Spleen (tissue), 11 donors: ENCODE measurements at regions not wholly inside any gene's neighbourhood (a gene's known extent, or its start where the extent isn't known, plus 50 kb on each side); places are given as distances from the start of the nearest gene placed in this dataset.

Experiments
- DNase-seq: peaks from one replicate; pipeline ENCODE4 v3.0.0-alpha.2; 2020
- H3K27ac ChIP-seq, 8 donors: fragments of 200-600 bp; sonication (generic) in 7 of 8; 1 replicate in 4 of 8; 2 replicates in 4 of 8; pipeline versions ENCODE4 v1.5.0 to v1.8.0; 2016 to 2021; ENCODE audit warnings: inconsistent platforms in 4 of 8, mild to moderate bottlenecking in 4 of 8, moderate library complexity in 1 of 8
- H3K27me3 ChIP-seq, 7 donors: fragments of 200-600 bp; sonication (generic) in 6 of 7; replicated peaks in 1 of 7; 1 replicate in 4 of 7; 2 replicates in 3 of 7; pipeline versions ENCODE4 v1.5.0 to v1.8.0; 2016 to 2021; ENCODE audit warnings: inconsistent platforms in 3 of 7, mild to moderate bottlenecking in 1 of 7
- H3K36me3 ChIP-seq, 6 donors: fragments of 200-600 bp; sonication (generic) in 5 of 6; 1 replicate in 4 of 6; 2 replicates in 2 of 6; pipeline versions ENCODE4 v1.5.0 to v1.8.0; 2016 to 2021; ENCODE audit warnings: inconsistent platforms in 2 of 6
- H3K4me1 ChIP-seq, 6 donors: fragments of 200-600 bp; sonication (generic) in 5 of 6; 1 replicate in 3 of 6; 2 replicates in 3 of 6; pipeline versions ENCODE4 v1.5.0 to v1.8.0; 2016 to 2021; ENCODE audit warnings: inconsistent platforms in 3 of 6
- H3K4me3 ChIP-seq, 8 donors: fragments of 200-600 bp; sonication (generic) in 7 of 8; 1 replicate in 4 of 8; 2 replicates in 4 of 8; pipeline versions ENCODE4 v1.5.0 to v1.8.0; 2016 to 2021; ENCODE audit warnings: inconsistent platforms in 4 of 8, mild to moderate bottlenecking in 4 of 8, moderate library complexity in 2 of 8
- H3K9me3 ChIP-seq, 8 donors: fragments of 200-600 bp; sonication (generic) in 7 of 8; 1 replicate in 4 of 8; 2 replicates in 4 of 8; pipeline versions ENCODE4 v1.5.0 to v1.8.0; 2016 to 2021; ENCODE audit warnings: inconsistent platforms in 4 of 8
- CTCF ChIP-seq, 11 experiments: fragments of 200-600 bp in 7 of 11; fragments of 450-650 bp in 4 of 11; sonication (generic) in 4 of 11; IDR thresholded peaks in 8 of 11; conservative IDR thresholded peaks in 3 of 11; 1 replicate in 7 of 11; 2 replicates in 4 of 11; pipeline versions ENCODE4 v1.4.0 to v1.8.0; 2016 to 2021; ENCODE audit warnings: antibody characterized with exemption in 11 of 11, inconsistent platforms in 4 of 11, mild to moderate bottlenecking in 1 of 11
- POLR2A ChIP-seq, 3 donors: fragments of 450-650 bp; IDR thresholded peaks; one replicate each; pipeline ENCODE4 v1.5.1; 2017; ENCODE audit warnings: antibody characterized with exemption in 3 of 3, mild to moderate bottlenecking in 1 of 3
- POLR2AphosphoS5 ChIP-seq, 3 donors: sonication (generic); formaldehyde crosslinking; IDR thresholded peaks; one replicate each; pipeline ENCODE4 v1.5.1; 2017; ENCODE audit warnings: antibody characterized with exemption in 3 of 3
- WGBS, 5 donors: extraction: QIAGEN DNeasy Blood & Tissue Kit in 3 of 5; methylation state at CpG; one replicate each; pipeline versions ENCODE4 v1.1.5 to v1.1.7; 2013 to 2018; 5-methylcytosine and 5-hydroxymethylcytosine counted together
- intact Hi-C: fragments of 100-400 bp; cut with DNase I; formaldehyde crosslinking; loops from one replicate; pipeline ENCODE4 v1.15.0; 2023; ENCODE audit warnings: low total_unique reads
- donor health status: healthy with polysubstance abuse.
- donor health status: DM: no; HTN: no; CAD: no; lungs with moderate emphysema.
- donor health status: DM: no; HTN: no; CAD: no.
- donor health status: Bipolar disorder and iron deficiency.
- donor health status: healthy.
- donor health status: DM: no; HTN: no; CAD: no.
- donor health status: DM: yes; HTN: yes; CAD: no.

- Histone ChIP-seq H3K4me1 (no peaks in the 10 kb centered on the region), H3K9me3 (no peaks in the 10 kb centered on the region), H3K27me3 (no peaks in the 10 kb centered on the region), H3K4me3 (no peak overlapping the region), H3K27ac (no peak overlapping the region), H3K36me3 (no peaks in the 10 kb centered on the region)
- WGBS, 5 donors: 70 to 95% (median 84%) methylated on average over 1 of the region's 1 CpG
- no peak for DNase-seq
- intact Hi-C loops: no loop called here
- TF ChIP-seq CTCF (IDR thresholded peaks at IDR 0.05 in 8 of 11, conservative IDR thresholded peaks at IDR 0.05 in 3 of 11) (no peak), POLR2A (IDR thresholded peaks at IDR 0.05) (no peak), POLR2AphosphoS5 (IDR thresholded peaks at IDR 0.05) (no peak)
These were observed 606.7 kb upstream of the PCDH20 start for GRCh38 chr13:62022369-62022768.

GRCh38 chr13:62019858-62020257 lies 604.2 kb upstream of the PCDH20 start:
- H3K36me3 ChIP-seq: no peaks in the 10 kb centered on the region
- TF ChIP-seq POLR2A (IDR thresholded peaks at IDR 0.05) (no peak), POLR2AphosphoS5 (IDR thresholded peaks at IDR 0.05) (no peak), CTCF (IDR thresholded peaks at IDR 0.05 in 8 of 11, conservative IDR thresholded peaks at IDR 0.05 in 3 of 11) (no peak)
- no peak for DNase-seq
- H3K4me3 ChIP-seq: no peak overlapping the region
- intact Hi-C loops: no loop called here
- no peaks in the 10 kb centered on the region for H3K27me3 ChIP-seq
- no peak overlapping the region for H3K27ac ChIP-seq
- H3K9me3 ChIP-seq: no peaks in the 10 kb centered on the region
- H3K4me1 ChIP-seq: no peaks in the 10 kb centered on the region

- Histone ChIP-seq H3K4me1 (no peaks in the 10 kb centered on the region), H3K9me3 (peaks cover 0 to 3% (median 0%) of the 10 kb centered on the region in 8 donors), H3K27me3 (no peaks in the 10 kb centered on the region), H3K27ac (no peak overlapping the region), H3K36me3 (no peaks in the 10 kb centered on the region), H3K4me3 (no peak overlapping the region)
- 42 to 61% (median 52%) methylated on average over 3 of the region's 3 CpGs for WGBS, 5 donors
- no peak for DNase-seq
- TF ChIP-seq POLR2AphosphoS5 (IDR thresholded peaks at IDR 0.05) (no peak), CTCF (IDR thresholded peaks at IDR 0.05 in 8 of 11, conservative IDR thresholded peaks at IDR 0.05 in 3 of 11) (no peak), POLR2A (IDR thresholded peaks at IDR 0.05) (no peak)
- intact Hi-C loops: no loop called here
These were observed 598.6 kb upstream of the PCDH20 start for GRCh38 chr13:62014299-62014698.

- H3K9me3 ChIP-seq: peaks cover 0 to 9% (median 0%) of the 10 kb centered on the region in 8 donors
- no peak for DNase-seq
- TF ChIP-seq POLR2A (IDR thresholded peaks at IDR 0.05) (no peak), CTCF (IDR thresholded peaks at IDR 0.05 in 8 of 11, conservative IDR thresholded peaks at IDR 0.05 in 3 of 11) (no peak), POLR2AphosphoS5 (IDR thresholded peaks at IDR 0.05) (no peak)
- WGBS, 5 donors: 58 to 78% (median 68%) methylated on average over 2 of the region's 2 CpGs
- H3K27ac ChIP-seq: no peak overlapping the region
- H3K4me1 ChIP-seq: no peaks in the 10 kb centered on the region
- H3K36me3 ChIP-seq: no peaks in the 10 kb centered on the region
- no peak overlapping the region for H3K4me3 ChIP-seq
- H3K27me3 ChIP-seq: no peaks in the 10 kb centered on the region
- intact Hi-C loops: no loop called here
These were observed 587.8 kb upstream of the PCDH20 start for GRCh38 chr13:62003452-62003851.
